K562 (cell line): ENCODE measurements at regions not wholly inside any gene's neighbourhood (a gene's known extent, or its start where the extent isn't known, plus 50 kb on each side); places are given as distances from the start of the nearest gene placed in this dataset.
A peak's percentile ranks its signal among the peaks of the same experiment; 100 is the strongest.

Experiments
- ATAC-seq: fragments of 200-7000 bp; cut with Tn5 transposase; 3 replicates; pipeline ENCODE4 v1.9.1; 2020; ENCODE audit warnings: moderate library complexity
- BruUV-seq: library from RNA; stranded (reverse); fragments of 400-500 nt; replicated peaks from 2 replicates; lab custom pipeline; 2021; lab: Mats Ljungman, UMichigan
- CTCF ChIA-PET: fragments of 300-600 bp; formaldehyde crosslinking; extraction: SDS; loops from one replicate; lab custom pipeline; 2021; ENCODE audit warnings: low intra/inter-chr PET ratio; lab: Yijun Ruan, JAX
- POLR2A ChIA-PET: fragments of 300-600, 350-650 bp; sonication (Branson Sonifier 250); formaldehyde crosslinking; extraction: SDS; loops from one replicate; lab custom pipeline; 2021; ENCODE audit warnings: antibody characterized with exemption, inconsistent platforms; lab: Yijun Ruan, JAX
- DNase-seq, 4 experiments: peaks; one replicate each; pipeline versions ENCODE4 v3.0.0 to v3.0.0-alpha.2; 2011 to 2018; ENCODE audit warnings: low spot score in 3 of 4, mixed read lengths in 3 of 4; ENCODE audit errors: extremely low read depth in 1 of 4
- FAIRE-seq: peaks from 2 replicates; lab custom pipeline; 2011; peaks lifted over from hg19 to GRCh38; lab: Jason Lieb, UNC
- H2AFZ ChIP-seq: 2 replicates; pipeline ENCODE4 v1.6.0; 2011; ENCODE audit warnings: low read depth, low read length, control low read depth, inconsistent platforms
- H3K27ac ChIP-seq: fragments of 200-600 bp; 3 replicates; pipeline ENCODE4 v1.8.0; 2011; ENCODE audit warnings: low read depth, mild to moderate bottlenecking, control low read depth, inconsistent platforms, low read length, moderate library complexity, mixed read lengths; ENCODE audit errors: extremely low read depth
- H3K27me3 ChIP-seq, 2 experiments: fragments of 300-600 bp in 1 of 2; 2 replicates in 1 of 2; 3 replicates in 1 of 2; pipeline versions ENCODE4 v1.6.0 to v1.8.0; 2011; ENCODE audit warnings: inconsistent platforms in 2 of 2, low read length in 2 of 2, mild to moderate bottlenecking in 1 of 2, mixed read lengths in 1 of 2, moderate library complexity in 1 of 2; ENCODE audit not compliant: control insufficient read depth in 2 of 2, insufficient read depth in 2 of 2
- H3K36me3 ChIP-seq: fragments of 300-600 bp; 3 replicates; pipeline ENCODE4 v1.8.0; 2011; ENCODE audit warnings: mild to moderate bottlenecking, low read length, inconsistent platforms; ENCODE audit not compliant: control insufficient read depth, insufficient read depth
- H3K4me1 ChIP-seq, 2 experiments: fragments of 200-600 bp in 1 of 2; replicated peaks in 1 of 2; 2 replicates in 1 of 2; 3 replicates in 1 of 2; pipeline versions ENCODE4 v1.5.1 to v1.8.0; 2011; ENCODE audit warnings: inconsistent platforms in 2 of 2, low read length in 2 of 2, mild to moderate bottlenecking in 1 of 2, mixed read lengths in 1 of 2, moderate library complexity in 1 of 2; ENCODE audit not compliant: control insufficient read depth in 2 of 2, insufficient read depth in 2 of 2
- H3K4me2 ChIP-seq: 2 replicates; pipeline ENCODE4 v1.6.1; 2011; ENCODE audit warnings: low read length, control low read depth, inconsistent platforms, mixed read lengths; ENCODE audit not compliant: insufficient read depth
- H3K4me3 ChIP-seq: fragments of 200-600 bp; sonication (generic), shearing (Covaris generic); 2 replicates; pipeline ENCODE4 v1.5.1; 2016; ENCODE audit warnings: control low read depth, inconsistent platforms
- H3K79me2 ChIP-seq: fragments of 200-600 bp; 3 replicates; pipeline ENCODE4 v1.8.0; 2011; ENCODE audit warnings: low read length, inconsistent platforms; ENCODE audit not compliant: control insufficient read depth, insufficient read depth
- H3K9ac ChIP-seq, 2 experiments: 2 replicates each; pipeline versions ENCODE4 v1.6.0 to v1.6.1; 2011; ENCODE audit warnings: low read depth in 2 of 2, low read length in 2 of 2, control low read depth in 1 of 2, inconsistent platforms in 1 of 2, mild to moderate bottlenecking in 1 of 2, mixed read lengths in 1 of 2; ENCODE audit not compliant: insufficient read depth in 1 of 2
- H3K9me1 ChIP-seq: one replicate; pipeline ENCODE4 v1.6.0; 2011; ENCODE audit warnings: inconsistent platforms, mild to moderate bottlenecking, low read length, moderate library complexity; ENCODE audit not compliant: control insufficient read depth, insufficient read depth
- H3K9me3 ChIP-seq: replicated peaks from 2 replicates; pipeline ENCODE4 v1.5.1; 2011; ENCODE audit warnings: low read depth, low read length, inconsistent platforms; ENCODE audit not compliant: control insufficient read depth, insufficient read depth
- H4K20me1 ChIP-seq: replicated peaks from 2 replicates; pipeline ENCODE4 v1.6.1; 2011; ENCODE audit warnings: low read length, inconsistent platforms, mixed read lengths; ENCODE audit not compliant: control insufficient read depth, insufficient read depth
- DPF2 ChIP-seq: fragments of 450-650 bp; IDR thresholded peaks from 2 replicates; pipeline ENCODE4 v1.6.1; 2016
- EGR1 ChIP-seq: fragments of 450-650 bp; conservative IDR thresholded peaks from 2 replicates; pipeline ENCODE4 v1.6.1; 2017; ENCODE audit warnings: mild to moderate bottlenecking
- HDGF ChIP-seq: fragments of 450-650 bp; IDR thresholded peaks from 2 replicates; pipeline ENCODE4 v1.6.1; 2016
- KAT7 ChIP-seq: sonication (generic); formaldehyde crosslinking; IDR thresholded peaks from 2 replicates; pipeline ENCODE4 v1.8.0; 2022; ENCODE audit warnings: missing genetic modification reagents, mild to moderate bottlenecking, borderline replicate concordance
- NCOR1 ChIP-seq: fragments of 450-650 bp; IDR thresholded peaks from 2 replicates; pipeline ENCODE4 v1.6.1; 2016; ENCODE audit warnings: mild to moderate bottlenecking, moderate library complexity
- SOX6 ChIP-seq: fragments of 450-650 bp; IDR thresholded peaks from 2 replicates; pipeline ENCODE4 v1.6.1; 2014; ENCODE audit warnings: mild to moderate bottlenecking
- YY1 ChIP-seq, 3 experiments: IDR thresholded peaks; 2 replicates each; pipeline ENCODE4 v1.6.1; 2011; ENCODE audit warnings: low read length in 2 of 3, mild to moderate bottlenecking in 2 of 3, moderate library complexity in 2 of 3, borderline replicate concordance in 1 of 3, control low read depth in 1 of 3, low read depth in 1 of 3; ENCODE audit not compliant: insufficient read depth in 3 of 3, insufficient replicate concordance in 2 of 3, control insufficient read depth in 1 of 3, insufficient read length in 1 of 3; ENCODE audit errors: extremely low read depth in 1 of 3
- ZNF696 ChIP-seq: fragments of 250-450 bp; sonication (Bioruptor Pico); conservative IDR thresholded peaks from 2 replicates; pipeline ENCODE4 v1.4.0; 2020; ENCODE audit warnings: mild to moderate bottlenecking, moderate library complexity
- in situ Hi-C: fragments of 300-500 bp; cut with MboI; formaldehyde crosslinking; loops from 4 replicates; pipeline ENCODE4 v1.15.0; 2018; ENCODE audit warnings: inconsistent platforms, mixed read lengths
- intact Hi-C: fragments of 100-400 bp; cut with micrococcal nuclease; formaldehyde crosslinking; loops from 2 replicates; pipeline ENCODE4 v1.14.2; 2022
- TF ChIP-seq, protein P1 (sequence below), 3 experiments: fragments of 200-800 bp in 1 of 3; sonication (Bioruptor generic) in 1 of 3; sonication (generic) in 1 of 3; formaldehyde crosslinking in 1 of 3; IDR thresholded peaks; 2 replicates each; pipeline versions ENCODE4 v1.6.1 to v1.8.0; 2016 to 2022; ENCODE audit warnings: mild to moderate bottlenecking in 2 of 3, missing compliant biosample characterization in 2 of 3, missing genetic modification characterization in 2 of 3, missing genetic modification reagents in 1 of 3
- TF ChIP-seq, protein P2 (sequence below): fragments of 250-450 bp; sonication (Bioruptor Pico); IDR thresholded peaks from 2 replicates; pipeline ENCODE4 v1.8.0; 2021; ENCODE audit warnings: moderate library complexity, mild to moderate bottlenecking, inconsistent platforms

DNA sequence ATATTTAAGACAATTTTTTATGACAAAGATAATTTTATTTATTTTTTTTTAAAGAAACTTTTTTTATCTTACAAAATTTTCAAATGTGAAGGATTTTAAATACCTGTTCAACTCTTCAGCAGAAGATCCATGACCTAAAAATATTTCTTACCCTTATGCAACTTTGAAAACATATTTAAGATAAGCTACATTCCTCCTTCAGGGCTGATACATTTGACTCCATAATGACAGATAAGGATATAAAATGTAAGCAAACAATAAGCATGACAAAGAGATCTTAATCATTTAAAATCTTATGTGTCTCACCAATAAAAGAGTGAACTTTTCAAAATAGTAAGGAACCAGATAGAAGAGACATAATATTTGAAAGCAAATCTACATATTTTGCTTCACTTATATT is 1138.2 kb upstream of the CDH18 start:
- Histone ChIP-seq H3K27me3 (no peaks in the 10 kb centered on the region), H3K4me1 (no peaks in the 10 kb centered on the region), H3K9me1 (no peaks in the 10 kb centered on the region), H2AFZ (no peak overlapping the region), H3K4me2 (no peak overlapping the region), H3K79me2 (no peaks in the 10 kb centered on the region), H3K27ac (no peak overlapping the region), H3K36me3 (no peaks in the 10 kb centered on the region), H3K4me3 (no peak overlapping the region), H3K9ac (no peak overlapping the region), H4K20me1 (no peaks in the 10 kb centered on the region), H3K9me3 (no peaks in the 10 kb centered on the region)
- TF ChIP-seq KAT7 (CRISPR knock-in tag), result no peak
- TF ChIP-seq HDGF, result no peak
- no peak for TF ChIP-seq YY1 (IDR thresholded peaks at IDR 0.05; ENCODE audit: borderline replicate concordance in 1 of 3, control insufficient read depth in 1 of 3, extremely low read depth in 1 of 3, insufficient read depth in 3 of 3, insufficient read length in 1 of 3, insufficient replicate concordance in 2 of 3, low read depth in 1 of 3, low read length in 2 of 3)
- TF ChIP-seq EGR1, result no peak
- no peak for TF ChIP-seq SOX6
- TF ChIP-seq, protein P1, sequence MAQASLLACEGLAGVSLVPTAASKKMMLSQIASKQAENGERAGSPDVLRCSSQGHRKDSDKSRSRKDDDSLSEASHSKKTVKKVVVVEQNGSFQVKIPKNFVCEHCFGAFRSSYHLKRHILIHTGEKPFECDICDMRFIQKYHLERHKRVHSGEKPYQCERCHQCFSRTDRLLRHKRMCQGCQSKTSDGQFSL (CRISPR knock-in tag; IDR thresholded peaks at IDR 0.05), result no peak
- TF ChIP-seq, protein P1 (tag; IDR thresholded peaks at IDR 0.05), result no peak
- TF ChIP-seq, protein P2, sequence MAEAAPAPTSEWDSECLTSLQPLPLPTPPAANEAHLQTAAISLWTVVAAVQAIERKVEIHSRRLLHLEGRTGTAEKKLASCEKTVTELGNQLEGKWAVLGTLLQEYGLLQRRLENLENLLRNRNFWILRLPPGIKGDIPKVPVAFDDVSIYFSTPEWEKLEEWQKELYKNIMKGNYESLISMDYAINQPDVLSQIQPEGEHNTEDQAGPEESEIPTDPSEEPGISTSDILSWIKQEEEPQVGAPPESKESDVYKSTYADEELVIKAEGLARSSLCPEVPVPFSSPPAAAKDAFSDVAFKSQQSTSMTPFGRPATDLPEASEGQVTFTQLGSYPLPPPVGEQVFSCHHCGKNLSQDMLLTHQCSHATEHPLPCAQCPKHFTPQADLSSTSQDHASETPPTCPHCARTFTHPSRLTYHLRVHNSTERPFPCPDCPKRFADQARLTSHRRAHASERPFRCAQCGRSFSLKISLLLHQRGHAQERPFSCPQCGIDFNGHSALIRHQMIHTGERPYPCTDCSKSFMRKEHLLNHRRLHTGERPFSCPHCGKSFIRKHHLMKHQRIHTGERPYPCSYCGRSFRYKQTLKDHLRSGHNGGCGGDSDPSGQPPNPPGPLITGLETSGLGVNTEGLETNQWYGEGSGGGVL, result no peak
- no peak for TF ChIP-seq NCOR1
- TF ChIP-seq DPF2, result no peak
- no peak for TF ChIP-seq ZNF696 (CRISPR knock-in tag)
- no peak for ATAC-seq
- in situ Hi-C loops, result no loop called here
- no peak for DNase-seq
- ChIA-PET CTCF (no interaction called here), POLR2A (no interaction called here)
- peak; percentile 37 for FAIRE-seq
- intact Hi-C loops, result no loop called here
- BruUV-seq, result no TSS peak
